ENCODE measurements at regions not wholly inside any gene's neighbourhood (a gene's known extent, or its start where the extent isn't known, plus 50 kb on each side); places are given as distances from the start of the nearest gene placed in this dataset.
"Not testable (repeated sequence)": the region's sequence is repeated elsewhere in the genome, so short reads cannot be mapped to it uniquely, and the experiment has no call there.

GRCh38 chr7:17560516-17560915 lies 262.1 kb downstream of the AHR start:
- H3K4me1 Mint-ChIP-seq: peaks cover 3% of the 10 kb centered on the region
- H3K36me3 Mint-ChIP-seq (ENCODE audit: low read depth): no peaks in the 10 kb centered on the region
- H3K27me3 Mint-ChIP-seq (ENCODE audit: low read depth): no peaks in the 10 kb centered on the region
- no peaks in the 10 kb centered on the region for H3K9me3 Mint-ChIP-seq
- H3K27ac Mint-ChIP-seq (ENCODE audit: unreplicated experiment): no peak overlapping the region
- no peak for DNase-seq (ENCODE audit: low read depth, low spot score)
- TF ChIP-seq CTCF (conservative IDR thresholded peaks at IDR 0.05): no peak
- H3K4me3 Mint-ChIP-seq: no peak overlapping the region

GRCh38 chr7:17560966-17561365 lies 262.5 kb downstream of the AHR start:
- no peak for DNase-seq (ENCODE audit: low read depth, low spot score)
- Mint-ChIP-seq H3K27me3 (ENCODE audit: low read depth) (no peaks in the 10 kb centered on the region), H3K36me3 (ENCODE audit: low read depth) (no peaks in the 10 kb centered on the region), H3K27ac (ENCODE audit: unreplicated experiment) (no peak overlapping the region), H3K9me3 (no peaks in the 10 kb centered on the region), H3K4me3 (no peak overlapping the region), H3K4me1 (peaks cover 3% of the 10 kb centered on the region)
- TF ChIP-seq CTCF (conservative IDR thresholded peaks at IDR 0.05): no peak

DNA sequence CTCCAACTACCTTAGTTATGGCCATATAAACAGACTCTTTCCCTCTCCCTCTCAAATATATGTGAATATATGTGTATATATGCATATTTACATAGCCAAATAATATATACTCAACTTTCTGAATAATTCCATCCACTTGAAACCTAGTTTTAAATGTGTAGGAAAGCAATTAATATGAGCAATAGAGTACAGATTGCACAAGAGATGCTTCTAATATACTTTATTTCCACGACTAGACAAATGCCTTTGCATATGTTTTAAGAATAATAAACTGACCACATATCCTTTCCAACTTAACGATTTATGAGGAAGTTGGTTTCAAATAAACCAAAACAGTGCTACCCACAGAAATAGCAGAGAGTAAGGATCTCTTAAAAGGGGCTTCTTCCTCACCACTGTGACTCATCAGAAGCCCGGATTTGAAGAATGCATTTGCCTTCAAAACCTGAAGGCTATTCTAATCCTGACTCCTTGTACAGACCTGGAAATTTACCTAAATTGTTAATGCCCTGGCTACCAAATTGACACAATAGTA lies 266.3 kb downstream of the AHR start:
- no peak overlapping the region for H3K4me3 Mint-ChIP-seq
- no peak for DNase-seq (ENCODE audit: low read depth, low spot score)
- peaks cover under 1% of the 10 kb centered on the region for H3K9me3 Mint-ChIP-seq
- no peaks in the 10 kb centered on the region for H3K4me1 Mint-ChIP-seq
- H3K27me3 Mint-ChIP-seq (ENCODE audit: low read depth): no peaks in the 10 kb centered on the region
- H3K27ac Mint-ChIP-seq (ENCODE audit: unreplicated experiment): no peak overlapping the region
- no peak for TF ChIP-seq CTCF (conservative IDR thresholded peaks at IDR 0.05)
- H3K36me3 Mint-ChIP-seq (ENCODE audit: low read depth): no peaks in the 10 kb centered on the region

DNA sequence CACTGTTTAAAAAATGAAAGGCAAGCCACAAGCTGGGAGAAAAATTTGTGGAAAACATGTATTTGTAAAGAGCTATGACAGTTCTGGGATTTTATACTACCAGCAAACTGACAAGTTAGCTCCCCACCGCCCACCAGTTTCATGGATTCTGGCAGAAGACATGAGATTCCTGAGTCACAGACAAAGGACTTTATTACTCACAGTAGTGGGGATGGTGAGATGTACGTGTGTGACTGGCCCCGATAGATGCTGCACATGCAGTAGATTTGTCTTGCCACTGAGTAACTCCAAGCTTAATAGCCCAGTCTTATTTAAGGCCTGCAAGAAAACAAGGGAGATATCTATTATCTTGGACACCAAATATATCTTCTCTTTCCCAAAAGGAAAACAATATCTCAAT lies 281.7 kb downstream of the AHR start:
- Mint-ChIP-seq H3K9me3 (peaks cover 15% of the 10 kb centered on the region), H3K4me3 (no peak overlapping the region), H3K4me1 (no peaks in the 10 kb centered on the region), H3K36me3 (ENCODE audit: low read depth) (peaks cover 6% of the 10 kb centered on the region), H3K27ac (ENCODE audit: unreplicated experiment) (no peak overlapping the region), H3K27me3 (ENCODE audit: low read depth) (no peaks in the 10 kb centered on the region)
- DNase-seq (ENCODE audit: low read depth, low spot score): no peak
- TF ChIP-seq CTCF (conservative IDR thresholded peaks at IDR 0.05): no peak

DNA sequence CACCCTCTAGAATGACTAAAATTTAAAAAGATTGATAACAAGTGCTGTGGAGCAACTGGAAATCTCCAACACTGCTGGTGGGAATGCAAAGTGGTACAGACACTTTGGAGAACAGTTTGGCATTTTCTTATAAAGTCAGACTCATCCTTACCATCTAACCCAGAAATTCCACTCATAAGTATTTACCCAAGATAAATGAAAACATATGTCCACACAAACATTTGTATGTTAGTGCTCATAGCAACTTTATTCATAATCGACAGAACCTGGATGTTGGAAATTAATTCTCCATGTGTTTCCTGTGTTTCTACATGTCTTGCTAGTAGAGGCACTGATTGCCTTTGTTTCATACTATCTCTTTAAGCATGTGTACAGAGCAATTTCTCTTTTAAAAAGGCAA lies 282.4 kb downstream of the AHR start:
- peaks cover 6% of the 10 kb centered on the region for H3K36me3 Mint-ChIP-seq (ENCODE audit: low read depth)
- no peak overlapping the region for H3K4me3 Mint-ChIP-seq
- H3K27me3 Mint-ChIP-seq (ENCODE audit: low read depth): no peaks in the 10 kb centered on the region
- no peak for TF ChIP-seq CTCF (conservative IDR thresholded peaks at IDR 0.05)
- no peak overlapping the region for H3K27ac Mint-ChIP-seq (ENCODE audit: unreplicated experiment)
- no peak for DNase-seq (ENCODE audit: low read depth, low spot score)
- H3K4me1 Mint-ChIP-seq: no peaks in the 10 kb centered on the region
- H3K9me3 Mint-ChIP-seq: peaks cover 15% of the 10 kb centered on the region

DNA sequence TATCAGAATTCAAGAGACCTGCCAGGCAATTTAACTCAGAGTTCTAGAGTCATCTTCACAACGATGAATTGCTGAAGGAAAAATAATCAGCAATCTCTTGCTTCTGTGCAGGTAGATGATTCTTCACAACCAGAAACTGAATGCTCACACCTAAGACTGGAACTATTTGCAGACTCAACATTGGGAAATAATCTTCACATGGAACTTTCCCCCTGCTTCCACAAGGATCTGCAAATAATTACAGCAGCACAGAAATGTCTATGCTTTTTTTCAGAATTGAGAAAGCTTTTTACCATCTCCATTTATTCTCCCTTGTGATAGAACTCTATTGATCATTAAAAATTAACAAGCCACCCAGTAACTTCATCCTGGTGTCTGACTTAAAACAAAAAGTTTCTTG lies 282.8 kb downstream of the AHR start:
- H3K9me3 Mint-ChIP-seq: peaks cover 15% of the 10 kb centered on the region
- H3K36me3 Mint-ChIP-seq (ENCODE audit: low read depth): peaks cover 6% of the 10 kb centered on the region
- no peak overlapping the region for H3K27ac Mint-ChIP-seq (ENCODE audit: unreplicated experiment)
- H3K4me3 Mint-ChIP-seq: no peak overlapping the region
- no peak for DNase-seq (ENCODE audit: low read depth, low spot score)
- no peak for TF ChIP-seq CTCF (conservative IDR thresholded peaks at IDR 0.05)
- no peaks in the 10 kb centered on the region for H3K4me1 Mint-ChIP-seq
- H3K27me3 Mint-ChIP-seq (ENCODE audit: low read depth): no peaks in the 10 kb centered on the region

DNA sequence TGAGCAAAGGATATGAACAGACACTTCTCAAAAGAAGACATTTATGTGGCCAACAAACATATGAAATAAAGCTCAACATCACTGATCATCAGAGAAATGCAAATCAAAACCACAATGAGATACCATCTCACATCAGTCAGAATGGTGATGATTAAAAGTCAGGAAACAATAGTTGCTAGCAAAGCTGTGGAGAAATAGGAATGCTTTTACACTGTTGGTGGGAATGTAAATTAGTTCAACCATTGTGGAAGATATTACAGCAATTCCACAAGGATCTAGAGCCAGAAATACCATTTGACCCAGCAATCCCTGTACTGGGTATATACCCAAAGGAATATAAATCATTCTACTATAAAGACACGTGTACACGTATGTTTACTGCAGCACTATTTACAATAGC lies 284.2 kb downstream of the AHR start:
- not testable (repeated sequence) for H3K4me1 Mint-ChIP-seq; H3K4me3 Mint-ChIP-seq; H3K9me3 Mint-ChIP-seq; H3K27me3 Mint-ChIP-seq (ENCODE audit: low read depth); H3K36me3 Mint-ChIP-seq (ENCODE audit: low read depth); DNase-seq (ENCODE audit: low read depth, low spot score); H3K27ac Mint-ChIP-seq (ENCODE audit: unreplicated experiment)

All from neural crest cell (in vitro differentiated cells).